ENCODE measurements at regions not wholly inside any gene's neighbourhood (a gene's known extent, or its start where the extent isn't known, plus 50 kb on each side); places are given as distances from the start of the nearest gene placed in this dataset.

GRCh38 chr4:54165438-54165837, 63.7 kb upstream of the PDGFRA start:
- TF ChIP-seq EZH2 (IDR thresholded peaks at IDR 0.05; ENCODE audit: insufficient read depth, low read length) (no peak), CTCF (IDR thresholded peaks at IDR 0.05; ENCODE audit: insufficient read depth, low read depth, low read length) (no peak)
